ENCODE measurements at regions not wholly inside any gene's neighbourhood (a gene's known extent, or its start where the extent isn't known, plus 50 kb on each side); places are given as distances from the start of the nearest gene placed in this dataset.

DNA sequence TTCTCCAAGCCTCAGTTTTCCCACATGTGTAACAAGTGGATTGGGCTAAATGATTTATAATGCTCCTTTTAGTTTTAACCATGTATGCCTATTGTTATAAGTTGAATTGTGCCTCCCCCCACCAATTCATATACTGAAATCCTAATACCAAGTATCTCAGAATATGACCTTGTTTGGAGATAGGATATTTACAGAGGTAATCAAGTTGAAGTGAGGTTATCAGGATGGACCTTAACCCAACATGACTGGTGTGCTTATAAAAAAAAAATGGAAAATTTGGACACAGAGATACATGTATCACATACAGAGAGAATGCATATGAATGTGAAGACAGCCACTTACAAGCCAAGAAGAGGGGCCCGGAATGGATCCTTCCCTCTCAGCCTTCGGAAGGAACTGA is 117.9 kb upstream of the HABP2 start:
- no peak overlapping the region for H3K4me3 ChIP-seq (replicated peaks; ENCODE audit: low read depth, low read length)
- no peak for DNase-seq (ENCODE audit: low read depth)
- TF ChIP-seq, protein P1, sequence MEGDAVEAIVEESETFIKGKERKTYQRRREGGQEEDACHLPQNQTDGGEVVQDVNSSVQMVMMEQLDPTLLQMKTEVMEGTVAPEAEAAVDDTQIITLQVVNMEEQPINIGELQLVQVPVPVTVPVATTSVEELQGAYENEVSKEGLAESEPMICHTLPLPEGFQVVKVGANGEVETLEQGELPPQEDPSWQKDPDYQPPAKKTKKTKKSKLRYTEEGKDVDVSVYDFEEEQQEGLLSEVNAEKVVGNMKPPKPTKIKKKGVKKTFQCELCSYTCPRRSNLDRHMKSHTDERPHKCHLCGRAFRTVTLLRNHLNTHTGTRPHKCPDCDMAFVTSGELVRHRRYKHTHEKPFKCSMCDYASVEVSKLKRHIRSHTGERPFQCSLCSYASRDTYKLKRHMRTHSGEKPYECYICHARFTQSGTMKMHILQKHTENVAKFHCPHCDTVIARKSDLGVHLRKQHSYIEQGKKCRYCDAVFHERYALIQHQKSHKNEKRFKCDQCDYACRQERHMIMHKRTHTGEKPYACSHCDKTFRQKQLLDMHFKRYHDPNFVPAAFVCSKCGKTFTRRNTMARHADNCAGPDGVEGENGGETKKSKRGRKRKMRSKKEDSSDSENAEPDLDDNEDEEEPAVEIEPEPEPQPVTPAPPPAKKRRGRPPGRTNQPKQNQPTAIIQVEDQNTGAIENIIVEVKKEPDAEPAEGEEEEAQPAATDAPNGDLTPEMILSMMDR (IDR thresholded peaks at IDR 0.05; ENCODE audit: low read length, missing control alignments) = no peak

GRCh38 chr10:113435881-113436280 is 117.0 kb upstream of the HABP2 start:
- no peak overlapping the region for H3K4me3 ChIP-seq (replicated peaks; ENCODE audit: low read depth, low read length)
- no peak for DNase-seq (ENCODE audit: low read depth)
- TF ChIP-seq, protein P1 (IDR thresholded peaks at IDR 0.05; ENCODE audit: low read length, missing control alignments) = no peak

- DNase-seq (ENCODE audit: low read depth) = no peak
- no peak overlapping the region for H3K4me3 ChIP-seq (replicated peaks; ENCODE audit: low read depth, low read length)
- TF ChIP-seq, protein P1 (IDR thresholded peaks at IDR 0.05; ENCODE audit: low read length, missing control alignments) = no peak
These were observed 116.0 kb upstream of the HABP2 start for GRCh38 chr10:113436851-113437250.

GRCh38 chr10:113438652-113439051 is 114.2 kb upstream of the HABP2 start:
- no peak overlapping the region for H3K4me3 ChIP-seq (replicated peaks; ENCODE audit: low read depth, low read length)
- peak; percentile 6 for DNase-seq (ENCODE audit: low read depth)
- TF ChIP-seq, protein P1 (IDR thresholded peaks at IDR 0.05; ENCODE audit: low read length, missing control alignments) = no peak

- H3K4me3 ChIP-seq (replicated peaks; ENCODE audit: low read depth, low read length) = no peak overlapping the region
- DNase-seq (ENCODE audit: low read depth) = no peak
- TF ChIP-seq, protein P1 (IDR thresholded peaks at IDR 0.05; ENCODE audit: low read length, missing control alignments) = no peak
These were observed 111.6 kb upstream of the HABP2 start for GRCh38 chr10:113441220-113441619.

GRCh38 chr10:113441686-113442270 is 111.1 kb upstream of the HABP2 start:
- no peak for DNase-seq (ENCODE audit: low read depth)
- no peak overlapping the region for H3K4me3 ChIP-seq (replicated peaks; ENCODE audit: low read depth, low read length)
- TF ChIP-seq, protein P1 (IDR thresholded peaks at IDR 0.05; ENCODE audit: low read length, missing control alignments) = no peak

GRCh38 chr10:113442336-113442735 is 110.5 kb upstream of the HABP2 start:
- TF ChIP-seq, protein P1 (IDR thresholded peaks at IDR 0.05; ENCODE audit: low read length, missing control alignments) = no peak
- no peak for DNase-seq (ENCODE audit: low read depth)
- no peak overlapping the region for H3K4me3 ChIP-seq (replicated peaks; ENCODE audit: low read depth, low read length)

Measured in fibroblast of pulmonary artery (primary cell).